ENCODE measurements at regions not wholly inside any gene's neighbourhood (a gene's known extent, or its start where the extent isn't known, plus 50 kb on each side); places are given as distances from the start of the nearest gene placed in this dataset.
"Not testable (repeated sequence)": the region's sequence is repeated elsewhere in the genome, so short reads cannot be mapped to it uniquely, and the experiment has no call there.

DNA sequence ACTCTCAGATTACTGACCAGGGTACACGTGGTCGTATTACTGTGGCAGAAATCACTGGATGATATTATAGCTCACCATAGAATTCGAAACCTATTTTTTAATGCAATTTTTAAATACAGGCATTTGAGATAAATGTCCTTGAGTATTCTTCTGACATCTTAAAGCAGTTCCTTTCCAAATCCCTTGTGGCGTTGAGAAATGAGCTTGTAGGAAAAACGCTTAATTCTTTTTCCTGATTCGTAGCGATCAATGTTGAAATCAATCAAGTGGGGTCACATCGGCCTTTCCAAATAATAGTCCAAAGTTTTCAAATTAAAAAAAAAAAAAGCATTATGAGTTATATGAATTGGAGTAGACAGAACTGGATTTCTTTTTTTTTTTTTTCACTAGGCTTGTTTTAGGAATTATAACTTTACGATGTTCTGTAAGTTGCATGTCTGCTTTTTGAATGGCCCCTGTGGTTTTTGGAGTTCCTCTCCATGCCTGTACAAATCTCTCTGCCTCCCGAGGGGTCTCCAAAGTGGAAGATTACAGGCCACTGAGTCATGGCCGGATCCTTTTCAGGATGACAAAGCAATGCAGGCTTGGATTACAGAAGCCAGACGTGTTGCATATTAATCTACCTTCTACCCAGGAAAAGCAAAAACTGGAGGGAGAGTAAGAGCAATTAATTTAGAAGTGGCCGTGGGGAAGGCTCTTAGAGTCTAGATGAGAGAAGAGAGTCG lies 226.1 kb downstream of the SHOX start:
- DNase-seq (ENCODE audit: low read depth), result no peak

DNA sequence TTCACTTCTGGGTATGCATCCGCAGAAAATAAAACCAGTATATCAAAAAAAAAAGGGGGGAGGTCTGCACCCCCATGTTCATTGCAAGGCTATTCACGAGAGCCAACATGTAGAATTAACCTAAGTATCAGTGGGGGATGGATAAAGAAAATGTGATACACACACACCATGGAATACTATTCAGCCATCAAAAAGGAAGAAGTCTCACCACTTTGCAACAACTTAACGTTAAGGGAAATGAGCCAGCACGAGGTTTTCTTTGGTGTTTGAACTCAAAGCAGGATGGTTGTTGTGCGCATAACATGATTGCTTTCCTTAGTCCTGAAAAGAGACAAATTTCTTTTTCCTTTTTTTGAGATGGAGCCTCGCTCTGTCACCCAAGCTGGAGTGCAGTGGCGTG lies 222.7 kb downstream of the SHOX start:
- no peak for DNase-seq (ENCODE audit: low read depth)

DNA sequence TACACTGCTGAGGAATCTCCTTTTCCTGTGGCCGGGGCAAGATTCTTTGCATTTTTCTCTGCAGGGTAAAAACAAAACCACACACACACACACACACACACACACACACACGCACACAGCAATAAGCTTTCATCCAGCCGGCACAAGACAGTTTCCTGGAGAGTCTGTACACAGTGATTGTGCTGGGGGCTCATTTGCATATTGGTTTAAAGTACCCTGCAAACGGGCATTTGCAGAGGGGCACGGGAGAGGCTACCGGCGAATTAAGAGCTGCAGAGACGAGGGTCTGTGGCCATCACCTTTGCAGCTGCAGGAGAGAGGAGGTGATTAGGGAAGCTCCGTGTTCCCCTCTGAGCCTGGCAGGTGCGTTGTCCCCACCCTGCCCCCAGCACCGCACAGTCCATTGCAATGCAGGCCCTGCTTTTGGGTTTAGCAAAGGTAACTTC lies 219.9 kb downstream of the SHOX start:
- no peak for DNase-seq (ENCODE audit: low read depth)

DNA sequence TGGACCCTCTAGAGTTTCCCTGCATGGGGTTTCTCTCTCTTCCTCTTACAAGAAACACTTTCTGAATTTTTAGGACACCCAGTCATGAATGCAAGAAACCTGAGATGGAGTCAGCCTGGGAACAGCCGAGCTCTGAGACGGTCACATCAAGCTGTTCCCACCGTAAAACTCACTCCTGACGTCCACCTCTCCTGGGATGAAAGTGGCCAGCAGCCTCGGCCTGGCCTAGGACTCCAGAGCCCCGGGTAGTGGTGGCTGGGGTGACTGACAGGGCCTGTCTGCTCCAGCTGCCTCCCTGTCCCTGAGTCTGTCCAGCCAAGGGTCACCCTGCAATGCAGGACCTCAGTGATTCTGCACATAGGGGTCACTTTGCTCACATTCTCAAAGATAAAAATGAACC lies 217.8 kb downstream of the SHOX start:
- DNase-seq (ENCODE audit: low read depth), result no peak

DNA sequence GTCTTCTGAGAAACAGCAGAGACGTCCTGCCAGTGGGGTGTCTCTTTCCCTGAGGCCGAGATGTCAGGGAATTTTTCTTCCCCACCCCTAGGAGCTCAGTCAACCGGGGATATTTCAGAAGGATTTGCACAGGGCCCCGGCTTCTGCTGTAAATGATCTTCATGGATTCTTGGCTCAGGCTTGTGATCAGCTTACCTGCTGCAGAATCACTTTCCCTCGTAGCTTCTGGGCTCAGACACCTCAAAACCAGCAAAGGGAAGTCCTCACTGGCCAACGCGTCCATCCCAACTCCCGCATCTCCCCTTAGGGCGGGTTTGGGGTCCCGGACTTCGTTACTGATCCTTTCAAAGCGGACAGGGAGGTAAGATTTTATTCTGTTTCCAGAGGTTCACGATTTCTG lies 212.7 kb downstream of the SHOX start:
- DNase-seq (ENCODE audit: low read depth), result no peak

DNA sequence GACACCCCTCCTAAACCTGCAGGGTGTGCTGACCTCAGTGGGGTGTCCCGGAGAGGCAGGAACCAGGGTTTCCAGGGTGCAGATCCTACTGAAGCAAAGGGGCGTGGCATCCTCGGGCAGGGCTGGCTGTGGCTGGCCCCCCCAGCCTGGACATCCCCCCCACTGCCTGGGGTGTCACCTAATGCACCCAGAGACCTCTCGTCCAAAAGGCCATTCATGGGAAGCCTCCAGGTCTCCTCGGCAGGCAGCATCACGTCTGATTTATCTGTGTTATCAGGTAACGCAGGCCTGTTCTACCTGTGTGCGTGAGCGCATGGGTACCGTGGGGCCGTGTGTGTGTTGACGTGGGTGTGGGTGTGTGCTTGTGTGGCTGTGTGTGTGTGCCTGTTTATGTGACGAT lies 210.0 kb downstream of the SHOX start:
- DNase-seq (ENCODE audit: low read depth), result no peak

DNA sequence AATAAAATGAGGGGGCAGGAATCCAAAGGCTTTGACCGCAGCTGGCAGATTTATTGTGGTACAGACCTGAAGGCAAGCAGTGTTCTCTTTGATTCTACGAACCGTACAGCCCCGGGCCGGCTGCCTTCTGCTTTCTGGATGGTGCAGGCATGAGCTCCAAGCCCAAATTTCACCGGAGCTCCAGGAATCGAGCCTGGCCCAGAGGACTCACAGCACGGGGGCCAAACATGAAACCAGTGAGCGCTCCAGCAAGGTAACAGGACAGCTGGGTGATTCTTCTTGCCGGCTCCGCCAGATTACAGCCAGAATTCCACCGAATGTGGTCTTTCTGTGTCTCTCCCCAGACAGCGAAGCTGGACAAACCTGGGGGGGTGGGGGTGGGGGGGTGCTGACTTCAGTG lies 208.1 kb downstream of the SHOX start:
- not testable (repeated sequence) for DNase-seq (ENCODE audit: low read depth)

DNA sequence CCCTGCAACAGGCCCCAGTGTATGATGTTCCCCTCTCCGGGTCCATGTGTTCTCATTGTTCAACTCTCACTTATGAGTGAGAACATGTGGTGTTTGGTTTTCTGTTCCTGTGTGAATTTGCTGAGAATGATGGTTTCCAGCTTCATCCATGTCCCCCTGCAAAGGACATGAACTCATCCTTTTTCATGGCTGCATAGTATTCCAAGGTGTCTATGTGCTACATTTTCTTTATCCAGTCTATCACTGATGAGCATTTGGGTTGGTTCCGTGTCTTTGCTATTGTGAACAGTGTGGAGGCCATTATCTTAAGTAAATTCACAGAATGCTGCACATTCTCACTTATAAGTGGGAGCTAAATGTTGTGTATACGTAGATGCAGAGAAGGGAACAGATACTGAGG lies 205.3 kb downstream of the SHOX start:
- DNase-seq (ENCODE audit: low read depth), result not testable (repeated sequence)

DNA sequence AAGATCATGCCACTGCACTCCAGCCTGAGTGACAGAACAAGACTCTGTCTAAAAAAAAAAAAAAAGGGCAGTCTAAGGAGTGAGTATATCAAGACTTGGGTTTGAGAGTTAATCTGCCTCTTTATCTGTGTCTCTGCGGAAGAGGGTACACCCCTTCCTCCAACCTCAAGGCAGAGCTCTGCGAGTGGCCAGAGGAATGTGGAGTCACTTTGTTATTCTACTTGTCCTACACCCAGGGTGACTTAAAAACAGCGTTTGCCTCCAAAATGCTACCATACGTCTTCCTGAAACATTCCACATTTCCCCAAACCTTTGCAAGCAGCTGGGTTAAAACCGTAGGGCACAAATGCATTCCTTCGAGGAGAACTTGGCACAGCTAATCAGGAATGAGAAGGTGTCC lies 199.9 kb downstream of the SHOX start:
- no peak for DNase-seq (ENCODE audit: low read depth)

DNA sequence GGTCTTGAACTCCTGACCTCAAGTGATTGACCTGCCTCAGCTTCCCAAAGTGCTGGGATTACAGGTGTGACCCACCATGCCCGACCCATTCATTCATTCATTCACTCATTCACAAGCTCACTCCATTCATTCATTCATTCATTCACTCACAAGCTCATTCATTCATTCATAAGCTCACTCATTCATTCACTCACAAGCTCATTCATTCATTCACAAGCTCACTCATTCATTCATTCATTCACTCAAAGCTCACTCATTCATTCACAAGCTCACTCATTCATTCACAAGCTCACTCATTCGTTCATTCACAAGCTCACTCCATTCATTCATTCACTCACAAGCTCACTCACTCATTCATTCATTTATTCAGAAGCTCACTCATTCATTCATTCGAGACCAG lies 198.6 kb downstream of the SHOX start:
- DNase-seq (ENCODE audit: low read depth), result no peak

DNA sequence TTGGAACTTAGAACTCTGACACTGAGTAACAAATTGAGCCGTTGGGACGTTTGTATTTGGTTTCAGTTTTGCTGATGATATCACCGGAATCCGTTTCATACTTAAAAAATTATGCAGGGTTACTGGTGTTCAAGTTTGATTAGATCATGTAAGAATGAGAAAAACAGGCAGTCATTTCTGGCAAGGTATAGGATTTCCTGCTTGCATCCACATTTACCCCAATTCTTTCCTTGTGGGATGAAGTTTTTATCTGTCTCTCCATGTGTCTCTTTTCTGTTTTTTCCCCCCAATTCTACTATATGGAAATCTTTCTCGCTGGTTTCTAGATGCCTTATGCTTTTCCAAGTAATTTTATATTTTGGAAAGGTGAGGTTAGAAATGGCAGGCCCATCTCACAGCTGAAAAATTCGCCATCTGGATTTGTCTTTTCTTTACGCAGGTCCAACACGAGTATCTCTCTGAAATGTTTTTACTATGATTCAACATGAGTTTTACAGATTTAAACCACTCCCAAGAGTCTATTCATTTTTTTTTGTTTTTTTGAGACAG lies 197.9 kb downstream of the SHOX start:
- DNase-seq (ENCODE audit: low read depth), result no peak

DNA sequence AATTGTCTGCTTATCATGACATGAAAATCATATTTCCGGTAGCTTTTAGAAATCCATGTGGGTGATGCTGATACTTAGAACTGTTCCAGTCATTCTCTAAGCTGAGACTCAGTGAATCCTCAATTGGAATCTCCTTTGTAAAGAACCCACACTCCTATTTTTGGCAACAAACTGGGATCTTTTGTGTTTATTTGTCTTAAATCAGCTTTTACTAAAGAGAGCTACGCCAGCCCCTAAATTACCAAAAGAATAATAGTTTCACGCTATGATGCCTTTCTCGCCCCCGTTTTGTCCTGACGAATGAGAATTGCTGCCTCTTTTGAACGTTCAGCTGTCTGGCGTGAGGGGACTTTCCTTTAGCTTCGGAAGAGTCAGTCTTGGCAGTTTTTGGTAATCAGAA lies 195.9 kb downstream of the SHOX start:
- no peak for DNase-seq (ENCODE audit: low read depth)

DNA sequence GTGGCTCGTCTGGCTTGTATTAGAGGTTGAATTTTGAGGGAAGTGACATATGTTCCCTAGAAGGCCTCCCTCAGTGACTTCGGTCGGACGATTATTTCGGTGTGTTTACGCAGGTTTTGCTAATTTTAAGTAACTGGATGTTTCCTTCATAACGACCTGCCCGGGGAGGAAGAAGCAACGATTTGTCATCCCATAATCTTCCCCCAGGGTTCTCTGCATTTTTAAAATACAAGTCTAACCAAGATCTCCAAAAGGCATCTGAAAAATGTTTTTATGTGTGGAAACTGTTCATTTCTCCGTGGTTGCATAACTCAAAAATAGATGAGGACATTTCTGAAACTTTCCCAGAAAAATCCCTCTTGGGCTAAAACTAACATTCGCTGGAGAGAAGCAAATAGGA lies 195.4 kb downstream of the SHOX start:
- DNase-seq (ENCODE audit: low read depth), result no peak

DNA sequence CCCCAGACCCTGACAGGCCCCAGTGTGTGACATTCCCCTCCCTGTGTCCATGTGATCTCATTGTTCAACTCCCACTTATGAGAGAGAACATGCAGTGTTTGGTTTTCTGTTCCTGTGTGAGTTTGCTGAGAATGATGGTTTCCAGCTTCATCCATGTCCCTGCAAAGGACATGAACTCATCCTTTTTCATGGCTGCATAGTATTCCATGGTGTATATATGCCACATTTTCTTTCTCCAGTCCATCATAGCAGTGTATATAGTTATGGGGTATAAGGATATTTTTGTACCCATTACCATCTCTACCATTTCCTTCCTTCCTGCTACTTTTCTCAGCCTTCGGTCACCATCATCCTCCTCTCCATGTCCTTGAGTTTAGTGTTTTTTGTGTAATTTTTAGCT lies 192.5 kb downstream of the SHOX start:
- not testable (repeated sequence) for DNase-seq (ENCODE audit: low read depth)

DNA sequence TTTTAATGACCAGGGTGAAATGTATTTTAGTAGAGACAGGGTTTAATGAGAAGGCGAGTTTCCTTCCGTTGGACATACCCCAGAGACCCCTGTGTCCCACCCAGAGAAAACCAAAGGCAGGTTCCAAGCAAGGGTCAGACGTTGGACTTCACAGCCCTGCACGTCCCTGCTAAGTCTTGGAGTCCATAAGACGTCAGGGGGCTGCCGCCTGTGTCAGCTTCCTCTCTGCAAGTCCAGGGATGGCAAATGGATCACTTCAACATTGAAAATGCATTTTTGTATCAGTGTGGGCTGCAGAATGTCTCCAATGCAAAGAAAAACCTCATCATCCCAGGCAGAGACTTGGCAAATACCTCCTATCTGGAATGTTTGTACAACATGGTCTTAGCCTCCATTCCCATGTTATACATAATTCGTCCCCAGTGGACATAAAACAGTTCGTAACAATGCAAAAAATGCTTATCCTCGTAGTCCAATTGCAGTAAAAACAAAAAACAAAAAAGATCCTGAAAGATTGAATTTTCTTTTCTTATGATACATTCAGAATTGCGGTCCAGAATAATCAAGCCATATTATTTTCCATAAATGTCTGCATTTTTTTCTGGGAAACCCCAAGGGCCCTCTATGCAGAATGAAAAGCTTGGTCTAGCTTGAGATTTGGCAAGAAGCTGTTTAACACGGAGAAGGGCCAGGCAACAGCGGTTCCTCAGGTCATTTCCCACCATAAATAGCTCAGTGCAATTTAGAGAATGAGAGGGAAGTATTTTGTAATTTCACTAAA lies 190.9 kb downstream of the SHOX start:
- DNase-seq (ENCODE audit: low read depth), result no peak

DNA sequence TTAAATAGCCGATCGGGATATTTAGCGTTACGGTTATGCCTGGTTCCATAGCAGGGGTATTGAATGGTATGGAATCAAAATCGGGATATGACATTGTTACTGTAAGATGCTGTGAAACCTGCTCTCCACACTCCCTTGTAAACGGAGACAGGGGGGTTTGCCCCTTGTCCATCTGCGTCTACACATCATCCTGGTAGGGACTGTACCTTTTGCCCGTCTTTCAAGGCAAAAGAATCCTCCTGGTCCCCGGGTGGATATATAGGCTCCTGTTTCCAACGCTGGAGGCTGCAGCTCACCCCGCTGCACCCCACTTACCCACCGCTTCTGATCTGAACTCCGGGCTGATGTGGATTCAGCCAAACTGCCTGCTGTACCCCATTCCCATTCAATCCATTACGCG lies 189.1 kb downstream of the SHOX start:
- no peak for DNase-seq (ENCODE audit: low read depth)

DNA sequence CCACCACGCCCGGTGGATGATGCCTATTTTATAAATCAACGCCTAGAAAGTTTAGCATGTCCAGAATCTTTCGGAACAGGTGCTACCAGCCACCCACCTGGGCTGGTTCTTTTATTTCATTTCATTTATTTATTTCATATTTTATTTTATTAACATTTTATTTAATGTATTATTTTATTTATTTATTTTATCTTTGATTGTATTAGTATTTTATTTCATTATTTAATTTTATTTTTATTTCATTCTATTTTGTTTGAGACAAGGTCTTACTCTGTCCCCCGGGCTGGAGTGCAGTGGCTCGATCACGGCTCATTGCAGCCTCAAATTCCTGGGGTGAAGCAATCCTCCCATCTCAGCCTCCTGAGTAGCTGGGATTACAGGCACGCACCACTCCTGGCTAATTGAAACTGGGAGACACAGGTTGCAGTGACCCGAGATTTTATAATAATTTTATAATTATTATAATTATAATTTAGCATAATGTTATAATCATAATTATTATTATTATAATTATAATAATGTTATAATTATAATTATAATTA lies 187.2 kb downstream of the SHOX start:
- no peak for DNase-seq (ENCODE audit: low read depth)

DNA sequence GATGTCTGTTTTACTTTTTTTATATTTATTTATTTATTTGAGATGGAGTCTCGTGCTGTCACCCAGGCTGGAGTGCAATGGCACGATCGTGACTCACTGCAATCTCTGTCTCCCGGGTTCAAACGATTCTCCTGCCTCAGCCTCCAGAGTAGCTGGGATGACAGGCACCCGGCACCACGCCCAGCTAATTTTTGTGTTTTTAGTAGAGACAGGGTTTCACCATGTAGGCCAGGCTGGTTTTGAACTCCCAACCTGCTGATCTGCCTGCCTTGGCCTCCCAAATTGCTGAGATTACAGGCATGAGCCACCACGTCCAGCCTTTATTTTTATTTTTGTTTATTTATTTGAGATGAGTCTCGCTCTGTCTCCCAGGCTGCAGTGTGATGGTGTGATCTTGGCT lies 186.6 kb downstream of the SHOX start:
- DNase-seq (ENCODE audit: low read depth), result not testable (repeated sequence)

DNA sequence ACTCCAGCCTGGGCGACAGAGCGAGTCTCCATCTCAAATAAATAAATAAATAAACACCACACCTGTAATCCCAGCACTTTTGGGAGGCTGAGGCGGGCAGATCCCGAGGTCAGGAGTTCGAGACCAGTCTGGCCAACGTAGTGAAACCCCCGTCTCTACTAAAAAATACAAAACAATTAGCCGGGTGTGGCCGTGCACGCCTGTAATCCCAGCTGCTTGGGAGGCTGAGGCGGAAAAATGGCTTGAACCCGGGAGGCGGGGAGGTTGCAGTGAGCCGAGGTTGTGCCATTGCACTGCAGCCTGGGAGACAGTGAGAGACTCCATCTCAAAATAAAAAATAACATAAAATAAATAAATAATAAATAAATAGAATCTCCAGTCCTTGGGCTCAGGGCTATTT lies 185.8 kb downstream of the SHOX start:
- no peak for DNase-seq (ENCODE audit: low read depth)

DNA sequence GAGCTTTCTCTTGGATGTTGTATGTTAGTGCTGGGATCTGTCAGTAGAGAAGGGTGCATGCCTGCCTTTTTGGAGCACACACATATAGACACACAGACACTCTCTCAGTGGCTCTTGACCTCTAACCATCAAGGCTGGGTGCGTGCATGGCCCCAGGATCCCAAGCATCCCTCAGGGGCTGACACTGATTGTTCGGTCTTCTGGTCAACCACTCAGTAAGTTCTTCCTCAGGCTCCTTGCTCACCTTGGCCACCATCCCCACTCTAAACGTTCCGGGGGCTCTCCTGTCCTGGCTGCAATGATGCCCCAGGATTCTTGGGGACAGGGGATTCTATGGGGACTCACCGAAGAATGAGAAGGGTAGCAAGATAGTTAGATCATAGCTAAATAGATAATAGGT lies 179.6 kb downstream of the SHOX start:
- no peak for DNase-seq (ENCODE audit: low read depth)

DNA sequence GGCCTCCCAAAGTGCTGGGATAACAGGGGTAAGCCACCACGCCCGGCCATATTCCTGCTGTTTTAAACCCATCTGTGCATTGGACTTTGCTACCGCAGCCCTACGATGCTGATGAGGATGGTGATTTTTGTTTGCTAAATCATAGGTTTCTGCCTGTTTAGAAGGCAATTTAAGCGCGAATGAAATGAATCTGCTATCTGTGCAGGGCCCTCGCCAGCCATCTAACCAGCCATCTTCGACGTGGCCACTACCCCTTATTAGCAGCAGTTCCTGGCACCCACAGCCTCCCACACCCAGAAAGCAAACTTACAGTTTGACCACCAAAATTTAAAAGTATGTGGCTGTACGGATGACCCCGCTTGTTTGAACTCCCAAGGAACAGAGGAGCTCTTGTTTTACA lies 178.5 kb downstream of the SHOX start:
- DNase-seq (ENCODE audit: low read depth), result no peak

DNA sequence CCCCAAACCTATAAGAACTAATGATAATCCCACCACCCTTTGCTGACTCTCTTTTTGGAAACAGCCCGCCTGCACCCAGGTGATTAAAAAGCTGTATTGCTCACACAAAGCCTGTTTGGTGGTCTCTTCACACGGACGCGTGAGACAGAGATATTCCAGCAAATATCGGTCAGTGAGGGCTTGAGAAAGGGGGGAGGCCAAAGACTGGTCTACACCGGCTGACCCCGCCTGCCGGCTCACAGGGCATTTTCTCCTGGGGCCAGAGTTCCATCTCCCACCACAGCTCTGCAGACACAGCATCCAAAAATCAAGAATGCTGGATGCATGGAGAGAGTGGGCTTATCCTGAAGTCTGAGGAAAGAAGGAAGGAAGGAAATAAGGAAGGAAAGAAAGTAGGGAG lies 176.0 kb downstream of the SHOX start:
- no peak for DNase-seq (ENCODE audit: low read depth)

DNA sequence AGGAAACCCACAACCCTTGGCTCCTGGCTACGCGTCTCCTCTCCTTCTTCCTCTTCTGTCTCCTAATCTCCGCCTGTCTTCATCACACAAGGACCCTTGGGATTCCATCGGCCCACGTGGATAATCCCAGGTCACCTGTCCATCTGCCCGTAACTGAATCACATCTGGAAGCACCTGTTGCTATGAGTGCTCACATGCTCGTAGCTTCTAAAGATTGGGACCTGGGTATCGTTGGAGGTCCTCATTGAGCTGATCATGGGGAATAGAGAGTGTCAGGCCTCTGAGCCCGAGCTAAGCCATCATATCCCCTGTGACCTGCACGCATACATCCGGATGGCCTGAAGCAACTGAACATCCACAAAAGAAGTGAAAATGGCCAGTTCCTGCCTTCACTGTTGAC lies 175.4 kb downstream of the SHOX start:
- DNase-seq (ENCODE audit: low read depth), result no peak
